Large intestine (tissue), 3 donors: ENCODE measurements at regions not wholly inside any gene's neighbourhood (a gene's known extent, or its start where the extent isn't known, plus 50 kb on each side); places are given as distances from the start of the nearest gene placed in this dataset.
"Not testable (repeated sequence)": the region's sequence is repeated elsewhere in the genome, so short reads cannot be mapped to it uniquely, and the experiment has no call there.

Source experiments
- DNase-seq, 2 donors: peaks; one replicate each; pipeline versions ENCODE4 v3.0.0 to v3.0.0-alpha.2; 2013
- H3K27ac ChIP-seq: one replicate; pipeline ENCODE4 v1.5.1; 2013; ENCODE audit warnings: low read length
- H3K27me3 ChIP-seq: 2 replicates; pipeline ENCODE4 v1.6.1; 2013; ENCODE audit warnings: low read length; ENCODE audit not compliant: control insufficient read depth, insufficient read depth
- H3K36me3 ChIP-seq: 2 replicates; pipeline ENCODE4 v1.6.1; 2013; ENCODE audit warnings: low read length; ENCODE audit not compliant: control insufficient read depth, insufficient read depth
- H3K4me1 ChIP-seq: one replicate; pipeline ENCODE4 v1.6.1; 2013; ENCODE audit warnings: low read length; ENCODE audit not compliant: control insufficient read depth, insufficient read depth
- H3K4me3 ChIP-seq: one replicate; pipeline ENCODE4 v1.5.1; 2013; ENCODE audit warnings: low read length
- H3K9me3 ChIP-seq: one replicate; pipeline ENCODE4 v1.6.1; 2013; ENCODE audit warnings: mild to moderate bottlenecking, low read depth, low read length, moderate library complexity; ENCODE audit not compliant: control insufficient read depth
- WGBS: methylation state at CpG from one replicate; pipeline ENCODE4 v1.1.5; 2013; ENCODE audit warnings: low lambda C conversion rate; ENCODE audit not compliant: insufficient coverage; 5-methylcytosine and 5-hydroxymethylcytosine counted together

GRCh38 chr2:192419786-192420185, 225.1 kb upstream of the TMEFF2 start:
- WGBS: 75% methylated on average over 1 of the region's 2 CpGs
- no peak overlapping the region for H3K4me3 ChIP-seq
- H3K27ac ChIP-seq: no peak overlapping the region
- no peaks in the 10 kb centered on the region for H3K36me3 ChIP-seq
- peaks cover 2% of the 10 kb centered on the region for H3K9me3 ChIP-seq
- no peaks in the 10 kb centered on the region for H3K27me3 ChIP-seq
- no peaks in the 10 kb centered on the region for H3K4me1 ChIP-seq
- DNase-seq: no peak

- no peaks in the 10 kb centered on the region for H3K36me3 ChIP-seq
- no peak overlapping the region for H3K4me3 ChIP-seq
- H3K9me3 ChIP-seq: peaks cover 10% of the 10 kb centered on the region
- no peaks in the 10 kb centered on the region for H3K4me1 ChIP-seq
- no CpG with 5 or more reads among the region's 4 CpGs for WGBS
- DNase-seq: no peak
- no peaks in the 10 kb centered on the region for H3K27me3 ChIP-seq
- H3K27ac ChIP-seq: no peak overlapping the region
Observed at GRCh38 chr2:192416060-192416459, 221.3 kb upstream of the TMEFF2 start.

GRCh38 chr2:192414794-192415193, 220.1 kb upstream of the TMEFF2 start:
- WGBS: no CpG with 5 or more reads among the region's 18 CpGs
- H3K4me3 ChIP-seq: no peak overlapping the region
- H3K4me1 ChIP-seq: no peaks in the 10 kb centered on the region
- peaks cover 10% of the 10 kb centered on the region for H3K9me3 ChIP-seq
- no peak overlapping the region for H3K27ac ChIP-seq
- no peak for DNase-seq
- no peaks in the 10 kb centered on the region for H3K36me3 ChIP-seq
- no peaks in the 10 kb centered on the region for H3K27me3 ChIP-seq

- no peak for DNase-seq
- Histone ChIP-seq H3K36me3 (no peaks in the 10 kb centered on the region), H3K9me3 (peaks cover 10% of the 10 kb centered on the region), H3K4me3 (no peak overlapping the region), H3K27ac (no peak overlapping the region), H3K4me1 (no peaks in the 10 kb centered on the region), H3K27me3 (no peaks in the 10 kb centered on the region)
- no CpG with 5 or more reads among the region's 13 CpGs for WGBS
Observed at GRCh38 chr2:192413812-192414681, 219.3 kb upstream of the TMEFF2 start.

GRCh38 chr2:192412866-192413265, 218.1 kb upstream of the TMEFF2 start:
- H3K27me3 ChIP-seq, H3K27ac ChIP-seq, H3K4me3 ChIP-seq, H3K4me1 ChIP-seq, H3K36me3 ChIP-seq, H3K9me3 ChIP-seq, DNase-seq: not testable (repeated sequence)
- WGBS: 92% methylated on average over 5 of the region's 10 CpGs

GRCh38 chr2:192412394-192412793, 217.7 kb upstream of the TMEFF2 start:
- no peak for DNase-seq
- Histone ChIP-seq H3K36me3 (no peaks in the 10 kb centered on the region), H3K9me3 (peaks cover 10% of the 10 kb centered on the region), H3K4me1 (no peaks in the 10 kb centered on the region), H3K27ac (no peak overlapping the region), H3K27me3 (no peaks in the 10 kb centered on the region), H3K4me3 (no peak overlapping the region)

- no CpG with 5 or more reads among the region's 1 CpG for WGBS
- Histone ChIP-seq H3K9me3 (peaks cover 10% of the 10 kb centered on the region), H3K4me3 (no peak overlapping the region), H3K27me3 (no peaks in the 10 kb centered on the region), H3K27ac (no peak overlapping the region), H3K4me1 (no peaks in the 10 kb centered on the region), H3K36me3 (no peaks in the 10 kb centered on the region)
- no peak for DNase-seq
Observed at GRCh38 chr2:192411755-192412154, 217.0 kb upstream of the TMEFF2 start.

- H3K9me3 ChIP-seq: peaks cover 10% of the 10 kb centered on the region
- DNase-seq: no peak
- no peaks in the 10 kb centered on the region for H3K27me3 ChIP-seq
- no peak overlapping the region for H3K27ac ChIP-seq
- no peaks in the 10 kb centered on the region for H3K36me3 ChIP-seq
- H3K4me3 ChIP-seq: no peak overlapping the region
- H3K4me1 ChIP-seq: no peaks in the 10 kb centered on the region
Observed at GRCh38 chr2:192410319-192410718, 215.6 kb upstream of the TMEFF2 start.

- no peak overlapping the region for H3K4me3 ChIP-seq
Observed at GRCh38 chr2:192407692-192408091, 213.0 kb upstream of the TMEFF2 start.

GRCh38 chr2:192398236-192398635, 203.5 kb upstream of the TMEFF2 start:
- no peaks in the 10 kb centered on the region for H3K4me1 ChIP-seq
- no CpG with 5 or more reads among the region's 6 CpGs for WGBS
- H3K27ac ChIP-seq: no peak overlapping the region
- no peaks in the 10 kb centered on the region for H3K36me3 ChIP-seq
- H3K27me3 ChIP-seq: no peaks in the 10 kb centered on the region
- H3K9me3 ChIP-seq: no peaks in the 10 kb centered on the region
- no peak overlapping the region for H3K4me3 ChIP-seq
- no peak for DNase-seq

More at GRCh38 chr2:192407692-192408091, 213.0 kb upstream of the TMEFF2 start:
- no peaks in the 10 kb centered on the region for H3K27me3 ChIP-seq
- DNase-seq: no peak
- no peaks in the 10 kb centered on the region for H3K4me1 ChIP-seq
- no peaks in the 10 kb centered on the region for H3K9me3 ChIP-seq
- H3K36me3 ChIP-seq: no peaks in the 10 kb centered on the region
- no peak overlapping the region for H3K27ac ChIP-seq
- WGBS: no CpG with 5 or more reads among the region's 5 CpGs

- Histone ChIP-seq H3K36me3 (no peaks in the 10 kb centered on the region), H3K27me3 (no peaks in the 10 kb centered on the region), H3K4me1 (no peaks in the 10 kb centered on the region), H3K4me3 (no peak overlapping the region), H3K27ac (no peak overlapping the region), H3K9me3 (no peaks in the 10 kb centered on the region)
- WGBS: 85% methylated on average over 2 of the region's 3 CpGs
- DNase-seq: no peak
Observed at GRCh38 chr2:192394605-192395004, 199.9 kb upstream of the TMEFF2 start.
